ENCODE measurements at regions not wholly inside any gene's neighbourhood (a gene's known extent, or its start where the extent isn't known, plus 50 kb on each side); places are given as distances from the start of the nearest gene placed in this dataset.

DNA sequence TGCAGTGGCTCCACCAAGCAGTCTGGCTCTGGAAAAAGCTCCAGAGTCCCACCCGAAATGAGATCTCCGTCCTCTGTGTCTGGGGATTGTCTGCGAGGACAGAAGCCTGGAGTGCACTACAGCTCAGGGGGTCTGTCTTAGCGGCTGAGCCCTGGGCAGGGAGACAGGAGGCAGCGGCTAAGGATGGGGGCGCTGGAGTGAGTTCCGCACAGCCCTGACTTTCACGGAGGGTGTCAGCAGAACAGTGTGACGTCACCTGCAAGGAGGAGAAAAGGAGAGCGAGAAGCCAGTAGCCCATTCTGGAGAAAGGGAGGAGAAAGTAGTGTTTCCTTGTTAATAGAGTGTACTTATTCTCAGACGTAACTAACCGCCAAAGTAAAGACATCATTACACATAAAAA lies 97.6 kb downstream of the FAM50B start:
- Histone ChIP-seq H3K27me3 (ENCODE audit: control insufficient read depth, insufficient read depth, low read length) (no peaks in the 10 kb centered on the region), H3K4ac (ENCODE audit: low read depth, low read length) (0 out of 2 replicates have a peak overlapping the region, but pooled peaks have one; percentile 44), H3K4me2 (ENCODE audit: low read depth, low read length) (no peak overlapping the region), H3K23ac (ENCODE audit: low read depth, low read length) (no peak overlapping the region), H3K14ac (replicated peaks; ENCODE audit: low read depth, low read length) (peak overlapping the region; percentile 44; the same call in 1 of the 2 replicates), H2BK15ac (ENCODE audit: low read depth, low read length) (peak overlapping the region; percentile 45; the same call in 1 of the 3 replicates), H2AK5ac (ENCODE audit: low read depth, low read length) (peak overlapping the region; percentile 86), H4K20me1 (ENCODE audit: insufficient read depth, low read length) (no peaks in the 10 kb centered on the region), H4K8ac (ENCODE audit: low read depth in 2 of 2, low read length in 2 of 2) (peak overlapping the region in 1 of 2 experiments; percentile 8; a peak in 1 of 4 replicates), H4K91ac (ENCODE audit: insufficient read depth, low read depth, low read length) (peak overlapping the region; percentile 47; the same call in 1 of the 2 replicates), H3K27ac (ENCODE audit: insufficient read depth, low read length) (no peak overlapping the region), H3K9me1 (ENCODE audit: insufficient read depth, low read length) (0 out of 2 replicates have a peak, but pooled peaks cover 2% of the 10 kb centered on the region), H3K9ac (ENCODE audit: low read depth, low read length) (no peak overlapping the region), H3K36me3 (ENCODE audit: control insufficient read depth, insufficient read depth, low read length) (no peaks in the 10 kb centered on the region), H3K18ac (ENCODE audit: low read depth, low read length) (no peak overlapping the region), H3K9me3 (ENCODE audit: control insufficient read depth, insufficient read depth, low read length) (no peaks in the 10 kb centered on the region), H2BK20ac (ENCODE audit: low read depth, low read length) (peak overlapping the region; percentile 25; the same call in 1 of the 2 replicates), H3K56ac (ENCODE audit: extremely low read depth, insufficient read depth, low read length) (no peak overlapping the region), H2AK9ac (replicated peaks; ENCODE audit: low read depth, low read length, poor library complexity) (no peak overlapping the region), H4K5ac (ENCODE audit: low read depth, low read length) (0 out of 2 replicates have a peak overlapping the region, but pooled peaks have one; percentile 16), H2BK120ac (ENCODE audit: low read depth, low read length) (peak overlapping the region; percentile 54; the same call in 1 of the 2 replicates), H2AFZ (replicated peaks; ENCODE audit: low read length, poor library complexity) (peak overlapping the region; percentile 13), H3K79me1 (ENCODE audit: low read depth in 1 of 2, low read length in 2 of 2) (no peaks in the 10 kb centered on the region), H3K4me1 (ENCODE audit: control insufficient read depth, insufficient read depth, low read length) (peaks cover 13% of the 10 kb centered on the region), H2BK5ac (ENCODE audit: low read depth, low read length, poor library complexity, severe bottlenecking) (no peak overlapping the region), H3K4me3 (ENCODE audit: insufficient read depth, low read depth, low read length) (no peak overlapping the region)
- ChIA-PET CTCF (no interaction called here), POLR2A (ENCODE audit: unreplicated experiment) (no interaction called here)
- intact Hi-C loops (cut with micrococcal nuclease) (no loop called here), dilution Hi-C loops (cut with HindIII; ENCODE audit: low sequenced_read_pairs, unreplicated experiment) (no loop called here), in situ Hi-C loops (cut with MboI; ENCODE audit: low sequenced_read_pairs) (no loop called here)
- no peak for ATAC-seq (ENCODE audit: low read depth)
- no TSS peak for BruUV-seq (replicated peaks)
- WGBS, 2 experiments (ENCODE audit: extremely low coverage in 2 of 2, insufficient read length in 1 of 2) = 77% methylated on average over 4 of the region's 12 CpGs; no CpG with 5 or more reads in 1 of the 2 experiments
- TF ChIP-seq, protein P1, sequence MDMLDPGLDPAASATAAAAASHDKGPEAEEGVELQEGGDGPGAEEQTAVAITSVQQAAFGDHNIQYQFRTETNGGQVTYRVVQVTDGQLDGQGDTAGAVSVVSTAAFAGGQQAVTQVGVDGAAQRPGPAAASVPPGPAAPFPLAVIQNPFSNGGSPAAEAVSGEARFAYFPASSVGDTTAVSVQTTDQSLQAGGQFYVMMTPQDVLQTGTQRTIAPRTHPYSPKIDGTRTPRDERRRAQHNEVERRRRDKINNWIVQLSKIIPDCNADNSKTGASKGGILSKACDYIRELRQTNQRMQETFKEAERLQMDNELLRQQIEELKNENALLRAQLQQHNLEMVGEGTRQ (IDR thresholded peaks at IDR 0.05; ENCODE audit: low read depth, low read length) = no peak
- no peak for TF ChIP-seq BHLHE40 (IDR thresholded peaks at IDR 0.05; ENCODE audit: low read depth, low read length)
- TF ChIP-seq, protein P2, sequence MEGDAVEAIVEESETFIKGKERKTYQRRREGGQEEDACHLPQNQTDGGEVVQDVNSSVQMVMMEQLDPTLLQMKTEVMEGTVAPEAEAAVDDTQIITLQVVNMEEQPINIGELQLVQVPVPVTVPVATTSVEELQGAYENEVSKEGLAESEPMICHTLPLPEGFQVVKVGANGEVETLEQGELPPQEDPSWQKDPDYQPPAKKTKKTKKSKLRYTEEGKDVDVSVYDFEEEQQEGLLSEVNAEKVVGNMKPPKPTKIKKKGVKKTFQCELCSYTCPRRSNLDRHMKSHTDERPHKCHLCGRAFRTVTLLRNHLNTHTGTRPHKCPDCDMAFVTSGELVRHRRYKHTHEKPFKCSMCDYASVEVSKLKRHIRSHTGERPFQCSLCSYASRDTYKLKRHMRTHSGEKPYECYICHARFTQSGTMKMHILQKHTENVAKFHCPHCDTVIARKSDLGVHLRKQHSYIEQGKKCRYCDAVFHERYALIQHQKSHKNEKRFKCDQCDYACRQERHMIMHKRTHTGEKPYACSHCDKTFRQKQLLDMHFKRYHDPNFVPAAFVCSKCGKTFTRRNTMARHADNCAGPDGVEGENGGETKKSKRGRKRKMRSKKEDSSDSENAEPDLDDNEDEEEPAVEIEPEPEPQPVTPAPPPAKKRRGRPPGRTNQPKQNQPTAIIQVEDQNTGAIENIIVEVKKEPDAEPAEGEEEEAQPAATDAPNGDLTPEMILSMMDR (conservative IDR thresholded peaks at IDR 0.05; ENCODE audit: low read depth, low read length) = no peak
- TF ChIP-seq CEBPB (IDR thresholded peaks at IDR 0.05; ENCODE audit: low read depth, low read length) = no peak
- TF ChIP-seq POLR2A (IDR thresholded peaks at IDR 0.05; ENCODE audit: low read depth, low read length) = no peak
- no peak for TF ChIP-seq RAD21 (IDR thresholded peaks at IDR 0.05; ENCODE audit: low read length)
- TF ChIP-seq RFX5 (IDR thresholded peaks at IDR 0.05; ENCODE audit: low read depth, low read length) = no peak
- no peak for TF ChIP-seq FOS (IDR thresholded peaks at IDR 0.05; ENCODE audit: low read depth, low read length)
- TF ChIP-seq, protein P3, sequence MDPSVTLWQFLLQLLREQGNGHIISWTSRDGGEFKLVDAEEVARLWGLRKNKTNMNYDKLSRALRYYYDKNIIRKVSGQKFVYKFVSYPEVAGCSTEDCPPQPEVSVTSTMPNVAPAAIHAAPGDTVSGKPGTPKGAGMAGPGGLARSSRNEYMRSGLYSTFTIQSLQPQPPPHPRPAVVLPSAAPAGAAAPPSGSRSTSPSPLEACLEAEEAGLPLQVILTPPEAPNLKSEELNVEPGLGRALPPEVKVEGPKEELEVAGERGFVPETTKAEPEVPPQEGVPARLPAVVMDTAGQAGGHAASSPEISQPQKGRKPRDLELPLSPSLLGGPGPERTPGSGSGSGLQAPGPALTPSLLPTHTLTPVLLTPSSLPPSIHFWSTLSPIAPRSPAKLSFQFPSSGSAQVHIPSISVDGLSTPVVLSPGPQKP (IDR thresholded peaks at IDR 0.05; ENCODE audit: borderline replicate concordance, low read depth, low read length) = no peak
- no peak for TF ChIP-seq RCOR1 (IDR thresholded peaks at IDR 0.05; ENCODE audit: insufficient replicate concordance, low read length)
- no peak for TF ChIP-seq MXI1 (IDR thresholded peaks at IDR 0.05; ENCODE audit: borderline replicate concordance, low read depth, low read length)
- no peak for TF ChIP-seq MAZ (IDR thresholded peaks at IDR 0.05; ENCODE audit: borderline replicate concordance, low read depth, low read length)
- TF ChIP-seq CHD1 (IDR thresholded peaks at IDR 0.05; ENCODE audit: low read depth, low read length) = no peak
- no peak for TF ChIP-seq NFE2L2 (IDR thresholded peaks at IDR 0.05; ENCODE audit: low read depth, low read length)
- TF ChIP-seq SMC3 (IDR thresholded peaks at IDR 0.05; ENCODE audit: low read depth, low read length) = no peak
- no peak for TF ChIP-seq MAFK (IDR thresholded peaks at IDR 0.05; ENCODE audit: low read depth, low read length)
- DNase-seq = no peak

Data from IMR-90 (cell line).